ENCODE measurements at regions not wholly inside any gene's neighbourhood (a gene's known extent, or its start where the extent isn't known, plus 50 kb on each side); places are given as distances from the start of the nearest gene placed in this dataset.
"Not testable (repeated sequence)": the region's sequence is repeated elsewhere in the genome, so short reads cannot be mapped to it uniquely, and the experiment has no call there.

GRCh38 chr4:189136462-189136861, 804.2 kb upstream of the FRG1 start:
- Mint-ChIP-seq H3K4me1 (no peaks in the 10 kb centered on the region), H3K27me3 (no peaks in the 10 kb centered on the region), H3K9me3 (peaks cover 3% of the 10 kb centered on the region), H3K4me3 (no peak overlapping the region), H3K27ac (no peak overlapping the region), H3K36me3 (no peaks in the 10 kb centered on the region)
- DNase-seq = no peak
- CTCF ChIA-PET = no interaction called here

- no peak for DNase-seq
- peaks cover 18% of the 10 kb centered on the region for H3K9me3 Mint-ChIP-seq
- no peaks in the 10 kb centered on the region for H3K36me3 Mint-ChIP-seq
- no peaks in the 10 kb centered on the region for H3K4me1 Mint-ChIP-seq
- H3K27ac Mint-ChIP-seq = no peak overlapping the region
- H3K4me3 Mint-ChIP-seq = no peak overlapping the region
- H3K27me3 Mint-ChIP-seq = no peaks in the 10 kb centered on the region
- CTCF ChIA-PET = no interaction called here
These were observed 797.3 kb upstream of the FRG1 start for GRCh38 chr4:189143263-189143952.

GRCh38 chr4:189147005-189147929, 793.4 kb upstream of the FRG1 start:
- H3K4me3 Mint-ChIP-seq = no peak overlapping the region
- DNase-seq = no peak
- H3K27me3 Mint-ChIP-seq = no peaks in the 10 kb centered on the region
- H3K9me3 Mint-ChIP-seq = peaks cover 24% of the 10 kb centered on the region
- no peaks in the 10 kb centered on the region for H3K36me3 Mint-ChIP-seq
- no peaks in the 10 kb centered on the region for H3K4me1 Mint-ChIP-seq
- no peak overlapping the region for H3K27ac Mint-ChIP-seq
- CTCF ChIA-PET = no interaction called here

GRCh38 chr4:189155083-189155482, 785.6 kb upstream of the FRG1 start:
- CTCF ChIA-PET, H3K27me3 Mint-ChIP-seq, DNase-seq, H3K4me1 Mint-ChIP-seq, H3K36me3 Mint-ChIP-seq, H3K27ac Mint-ChIP-seq, H3K4me3 Mint-ChIP-seq: not testable (repeated sequence)
- peaks cover 13% of the 10 kb centered on the region for H3K9me3 Mint-ChIP-seq

- DNase-seq = no peak
- Mint-ChIP-seq H3K36me3 (no peaks in the 10 kb centered on the region), H3K4me1 (no peaks in the 10 kb centered on the region)
These were observed 778.4 kb upstream of the FRG1 start for GRCh38 chr4:189162073-189162789.

GRCh38 chr4:189162888-189163287, 777.8 kb upstream of the FRG1 start:
- no peak for DNase-seq
- no peaks in the 10 kb centered on the region for H3K27me3 Mint-ChIP-seq
- CTCF ChIA-PET = no interaction called here
- H3K4me3 Mint-ChIP-seq = no peak overlapping the region
- no peaks in the 10 kb centered on the region for H3K4me1 Mint-ChIP-seq
- no peak overlapping the region for H3K27ac Mint-ChIP-seq
- H3K9me3 Mint-ChIP-seq = no peaks in the 10 kb centered on the region
- H3K36me3 Mint-ChIP-seq = no peaks in the 10 kb centered on the region

More at GRCh38 chr4:189162073-189162789, 778.4 kb upstream of the FRG1 start:
- Mint-ChIP-seq H3K9me3 (no peaks in the 10 kb centered on the region), H3K27me3 (no peaks in the 10 kb centered on the region), H3K27ac (no peak overlapping the region), H3K4me3 (no peak overlapping the region)
- CTCF ChIA-PET = no interaction called here

GRCh38 chr4:189176002-189176401, 764.7 kb upstream of the FRG1 start:
- Mint-ChIP-seq H3K9me3 (peaks cover 13% of the 10 kb centered on the region), H3K36me3 (no peaks in the 10 kb centered on the region), H3K4me3 (no peak overlapping the region), H3K27ac (no peak overlapping the region), H3K4me1 (no peaks in the 10 kb centered on the region), H3K27me3 (no peaks in the 10 kb centered on the region)
- no peak for DNase-seq
- CTCF ChIA-PET = no interaction called here

- no peaks in the 10 kb centered on the region for H3K36me3 Mint-ChIP-seq
- CTCF ChIA-PET = no interaction called here
- DNase-seq = no peak
- no peaks in the 10 kb centered on the region for H3K27me3 Mint-ChIP-seq
- H3K4me1 Mint-ChIP-seq = no peaks in the 10 kb centered on the region
- H3K27ac Mint-ChIP-seq = no peak overlapping the region
- no peak overlapping the region for H3K4me3 Mint-ChIP-seq
- peaks cover 11% of the 10 kb centered on the region for H3K9me3 Mint-ChIP-seq
These were observed 763.5 kb upstream of the FRG1 start for GRCh38 chr4:189177130-189177529.

GRCh38 chr4:189178125-189178746, 762.4 kb upstream of the FRG1 start:
- Mint-ChIP-seq H3K27me3 (no peaks in the 10 kb centered on the region), H3K9me3 (peaks cover 8% of the 10 kb centered on the region), H3K4me3 (no peak overlapping the region), H3K27ac (no peak overlapping the region), H3K36me3 (no peaks in the 10 kb centered on the region), H3K4me1 (no peaks in the 10 kb centered on the region)
- DNase-seq = no peak
- CTCF ChIA-PET = no interaction called here

- Mint-ChIP-seq H3K27ac (no peak overlapping the region), H3K9me3 (peaks cover 4% of the 10 kb centered on the region), H3K4me1 (no peaks in the 10 kb centered on the region), H3K4me3 (no peak overlapping the region), H3K27me3 (no peaks in the 10 kb centered on the region), H3K36me3 (no peaks in the 10 kb centered on the region)
- no peak for DNase-seq
- CTCF ChIA-PET = interaction anchor here (0.6 kb wide), 1 partner anchor 11 kb away, joined by 3 read pairs; no protein-coding TSS in a partner anchor
These were observed 754.8 kb upstream of the FRG1 start for GRCh38 chr4:189185810-189186432.

- Mint-ChIP-seq H3K36me3 (no peaks in the 10 kb centered on the region), H3K4me3 (no peak overlapping the region), H3K9me3 (peaks cover 13% of the 10 kb centered on the region), H3K4me1 (no peaks in the 10 kb centered on the region), H3K27ac (no peak overlapping the region), H3K27me3 (no peaks in the 10 kb centered on the region)
- CTCF ChIA-PET = no interaction called here
- no peak for DNase-seq
These were observed 753.1 kb upstream of the FRG1 start for GRCh38 chr4:189187531-189188052.

- Mint-ChIP-seq H3K27me3 (no peaks in the 10 kb centered on the region), H3K9me3 (no peaks in the 10 kb centered on the region), H3K27ac (no peak overlapping the region), H3K4me1 (peaks cover 4% of the 10 kb centered on the region), H3K36me3 (no peaks in the 10 kb centered on the region), H3K4me3 (no peak overlapping the region)
- DNase-seq = no peak
- CTCF ChIA-PET = no interaction called here
These were observed 742.0 kb upstream of the FRG1 start for GRCh38 chr4:189198624-189199023.

GRCh38 chr4:189200353-189200752, 740.3 kb upstream of the FRG1 start:
- no peaks in the 10 kb centered on the region for H3K36me3 Mint-ChIP-seq
- CTCF ChIA-PET = no interaction called here
- no peaks in the 10 kb centered on the region for H3K9me3 Mint-ChIP-seq
- no peak overlapping the region for H3K4me3 Mint-ChIP-seq
- no peaks in the 10 kb centered on the region for H3K27me3 Mint-ChIP-seq
- no peak for DNase-seq
- H3K27ac Mint-ChIP-seq = no peak overlapping the region
- H3K4me1 Mint-ChIP-seq = peaks cover 4% of the 10 kb centered on the region
